ENCODE measurements at regions not wholly inside any gene's neighbourhood (a gene's known extent, or its start where the extent isn't known, plus 50 kb on each side); places are given as distances from the start of the nearest gene placed in this dataset.

DNA sequence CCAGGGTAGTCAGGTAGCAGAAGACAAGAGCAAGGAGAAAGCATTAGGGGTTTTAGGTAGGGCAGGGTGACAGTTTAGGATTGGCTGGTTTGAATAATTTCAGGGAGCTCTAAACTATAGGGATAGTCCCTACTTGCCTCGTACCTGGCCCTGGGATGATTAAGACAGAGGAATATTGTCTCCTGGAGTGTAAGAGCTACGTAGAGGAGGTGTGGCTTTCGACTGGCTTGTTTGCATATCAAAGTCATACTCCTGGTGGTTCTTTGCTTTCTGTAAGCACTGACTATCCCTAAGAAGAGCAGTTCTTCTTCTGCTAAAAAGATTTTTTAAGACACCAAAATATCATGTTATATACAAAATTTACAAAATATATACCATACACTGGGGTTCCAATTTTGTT, 1867.4 kb downstream of the SUCLG1 start:
- TF ChIP-seq EZH2 (IDR thresholded peaks at IDR 0.05) = no peak
- TF ChIP-seq POLR2AphosphoS5 (IDR thresholded peaks at IDR 0.05; ENCODE audit: borderline replicate concordance, low read depth, low read length) = no peak
- TF ChIP-seq FOXP2 (optimal IDR thresholded peaks at IDR 0.05; ENCODE audit: control extremely low read depth, extremely low read length, insufficient read depth) = no peak

Data from SK-N-MC (cell line).